ENCODE measurements at regions not wholly inside any gene's neighbourhood (a gene's known extent, or its start where the extent isn't known, plus 50 kb on each side); places are given as distances from the start of the nearest gene placed in this dataset.

GRCh38 chr10:53469383-53469782, 696.8 kb upstream of the MBL2 start:
- TF ChIP-seq CTCF (conservative IDR thresholded peaks at IDR 0.05): no peak
- TF ChIP-seq EZH2 (IDR thresholded peaks at IDR 0.05; ENCODE audit: low read depth): no peak
